ENCODE measurements at regions not wholly inside any gene's neighbourhood (a gene's known extent, or its start where the extent isn't known, plus 50 kb on each side); places are given as distances from the start of the nearest gene placed in this dataset.

DNA sequence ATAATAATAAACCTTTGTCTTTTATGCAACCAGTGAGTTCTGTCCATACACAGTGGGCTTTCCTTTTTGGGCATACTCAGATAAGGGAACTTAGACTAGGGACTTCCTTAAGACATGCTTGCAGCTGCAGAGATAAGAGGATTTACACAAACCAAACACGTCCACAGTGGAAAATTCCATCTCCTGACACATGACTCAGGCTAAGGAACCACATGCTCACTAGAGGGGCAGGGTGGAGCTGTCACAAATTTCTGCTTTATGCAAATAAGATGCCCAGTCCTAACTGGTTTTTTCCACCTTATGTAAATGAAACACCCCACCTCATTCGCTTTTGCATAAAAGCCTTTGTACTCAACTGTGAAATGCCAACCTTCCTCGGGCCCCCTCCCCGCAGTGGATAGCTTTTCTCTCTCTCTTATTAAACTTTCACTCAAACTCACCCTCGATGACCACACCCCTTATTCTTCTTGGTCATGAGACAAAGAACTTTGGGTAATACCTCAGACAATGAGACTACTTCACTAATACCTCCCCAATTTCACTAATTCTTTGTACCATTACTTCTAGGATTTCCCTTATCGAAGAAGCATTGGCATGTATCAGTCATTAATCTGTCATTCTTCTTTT lies 170.3 kb upstream of the FTMT start:
- POLR2A ChIA-PET: no interaction called here
- no peak for FAIRE-seq
- TF ChIP-seq, protein P1, sequence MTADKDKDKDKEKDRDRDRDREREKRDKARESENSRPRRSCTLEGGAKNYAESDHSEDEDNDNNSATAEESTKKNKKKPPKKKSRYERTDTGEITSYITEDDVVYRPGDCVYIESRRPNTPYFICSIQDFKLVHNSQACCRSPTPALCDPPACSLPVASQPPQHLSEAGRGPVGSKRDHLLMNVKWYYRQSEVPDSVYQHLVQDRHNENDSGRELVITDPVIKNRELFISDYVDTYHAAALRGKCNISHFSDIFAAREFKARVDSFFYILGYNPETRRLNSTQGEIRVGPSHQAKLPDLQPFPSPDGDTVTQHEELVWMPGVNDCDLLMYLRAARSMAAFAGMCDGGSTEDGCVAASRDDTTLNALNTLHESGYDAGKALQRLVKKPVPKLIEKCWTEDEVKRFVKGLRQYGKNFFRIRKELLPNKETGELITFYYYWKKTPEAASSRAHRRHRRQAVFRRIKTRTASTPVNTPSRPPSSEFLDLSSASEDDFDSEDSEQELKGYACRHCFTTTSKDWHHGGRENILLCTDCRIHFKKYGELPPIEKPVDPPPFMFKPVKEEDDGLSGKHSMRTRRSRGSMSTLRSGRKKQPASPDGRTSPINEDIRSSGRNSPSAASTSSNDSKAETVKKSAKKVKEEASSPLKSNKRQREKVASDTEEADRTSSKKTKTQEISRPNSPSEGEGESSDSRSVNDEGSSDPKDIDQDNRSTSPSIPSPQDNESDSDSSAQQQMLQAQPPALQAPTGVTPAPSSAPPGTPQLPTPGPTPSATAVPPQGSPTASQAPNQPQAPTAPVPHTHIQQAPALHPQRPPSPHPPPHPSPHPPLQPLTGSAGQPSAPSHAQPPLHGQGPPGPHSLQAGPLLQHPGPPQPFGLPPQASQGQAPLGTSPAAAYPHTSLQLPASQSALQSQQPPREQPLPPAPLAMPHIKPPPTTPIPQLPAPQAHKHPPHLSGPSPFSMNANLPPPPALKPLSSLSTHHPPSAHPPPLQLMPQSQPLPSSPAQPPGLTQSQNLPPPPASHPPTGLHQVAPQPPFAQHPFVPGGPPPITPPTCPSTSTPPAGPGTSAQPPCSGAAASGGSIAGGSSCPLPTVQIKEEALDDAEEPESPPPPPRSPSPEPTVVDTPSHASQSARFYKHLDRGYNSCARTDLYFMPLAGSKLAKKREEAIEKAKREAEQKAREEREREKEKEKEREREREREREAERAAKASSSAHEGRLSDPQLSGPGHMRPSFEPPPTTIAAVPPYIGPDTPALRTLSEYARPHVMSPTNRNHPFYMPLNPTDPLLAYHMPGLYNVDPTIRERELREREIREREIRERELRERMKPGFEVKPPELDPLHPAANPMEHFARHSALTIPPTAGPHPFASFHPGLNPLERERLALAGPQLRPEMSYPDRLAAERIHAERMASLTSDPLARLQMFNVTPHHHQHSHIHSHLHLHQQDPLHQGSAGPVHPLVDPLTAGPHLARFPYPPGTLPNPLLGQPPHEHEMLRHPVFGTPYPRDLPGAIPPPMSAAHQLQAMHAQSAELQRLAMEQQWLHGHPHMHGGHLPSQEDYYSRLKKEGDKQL (CRISPR knock-in tag; IDR thresholded peaks at IDR 0.05; ENCODE audit: low read depth): no peak
- TF ChIP-seq, protein P2, sequence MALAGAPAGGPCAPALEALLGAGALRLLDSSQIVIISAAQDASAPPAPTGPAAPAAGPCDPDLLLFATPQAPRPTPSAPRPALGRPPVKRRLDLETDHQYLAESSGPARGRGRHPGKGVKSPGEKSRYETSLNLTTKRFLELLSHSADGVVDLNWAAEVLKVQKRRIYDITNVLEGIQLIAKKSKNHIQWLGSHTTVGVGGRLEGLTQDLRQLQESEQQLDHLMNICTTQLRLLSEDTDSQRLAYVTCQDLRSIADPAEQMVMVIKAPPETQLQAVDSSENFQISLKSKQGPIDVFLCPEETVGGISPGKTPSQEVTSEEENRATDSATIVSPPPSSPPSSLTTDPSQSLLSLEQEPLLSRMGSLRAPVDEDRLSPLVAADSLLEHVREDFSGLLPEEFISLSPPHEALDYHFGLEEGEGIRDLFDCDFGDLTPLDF (CRISPR knock-in tag; IDR thresholded peaks at IDR 0.05): no peak
- TF ChIP-seq, protein P3, sequence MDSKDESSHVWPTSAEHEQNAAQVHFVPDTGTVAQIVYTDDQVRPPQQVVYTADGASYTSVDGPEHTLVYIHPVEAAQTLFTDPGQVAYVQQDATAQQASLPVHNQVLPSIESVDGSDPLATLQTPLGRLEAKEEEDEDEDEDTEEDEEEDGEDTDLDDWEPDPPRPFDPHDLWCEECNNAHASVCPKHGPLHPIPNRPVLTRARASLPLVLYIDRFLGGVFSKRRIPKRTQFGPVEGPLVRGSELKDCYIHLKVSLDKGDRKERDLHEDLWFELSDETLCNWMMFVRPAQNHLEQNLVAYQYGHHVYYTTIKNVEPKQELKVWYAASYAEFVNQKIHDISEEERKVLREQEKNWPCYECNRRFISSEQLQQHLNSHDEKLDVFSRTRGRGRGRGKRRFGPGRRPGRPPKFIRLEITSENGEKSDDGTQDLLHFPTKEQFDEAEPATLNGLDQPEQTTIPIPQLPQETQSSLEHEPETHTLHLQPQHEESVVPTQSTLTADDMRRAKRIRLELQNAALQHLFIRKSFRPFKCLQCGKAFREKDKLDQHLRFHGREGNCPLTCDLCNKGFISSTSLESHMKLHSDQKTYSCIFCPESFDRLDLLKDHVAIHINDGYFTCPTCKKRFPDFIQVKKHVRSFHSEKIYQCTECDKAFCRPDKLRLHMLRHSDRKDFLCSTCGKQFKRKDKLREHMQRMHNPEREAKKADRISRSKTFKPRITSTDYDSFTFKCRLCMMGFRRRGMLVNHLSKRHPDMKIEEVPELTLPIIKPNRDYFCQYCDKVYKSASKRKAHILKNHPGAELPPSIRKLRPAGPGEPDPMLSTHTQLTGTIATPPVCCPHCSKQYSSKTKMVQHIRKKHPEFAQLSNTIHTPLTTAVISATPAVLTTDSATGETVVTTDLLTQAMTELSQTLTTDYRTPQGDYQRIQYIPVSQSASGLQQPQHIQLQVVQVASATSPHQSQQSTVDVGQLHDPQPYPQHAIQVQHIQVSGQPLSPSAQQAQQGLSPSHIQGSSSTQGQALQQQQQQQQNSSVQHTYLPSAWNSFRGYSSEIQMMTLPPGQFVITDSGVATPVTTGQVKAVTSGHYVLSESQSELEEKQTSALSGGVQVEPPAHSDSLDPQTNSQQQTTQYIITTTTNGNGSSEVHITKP (CRISPR knock-in tag; IDR thresholded peaks at IDR 0.05; ENCODE audit: low read depth): no peak
- no peak for TF ChIP-seq GMEB1 (CRISPR knock-in tag; IDR thresholded peaks at IDR 0.05; ENCODE audit: borderline replicate concordance)
- TF ChIP-seq RBM22 (optimal IDR thresholded peaks at IDR 0.05; ENCODE audit: low read length): no peak
- no peak for TF ChIP-seq CREBL2 (CRISPR knock-in tag; IDR thresholded peaks at IDR 0.05; ENCODE audit: borderline replicate concordance)
- TF ChIP-seq ZNF446 (CRISPR knock-in tag; IDR thresholded peaks at IDR 0.05): no peak
- no peak for TF ChIP-seq ZNF512 (CRISPR knock-in tag; IDR thresholded peaks at IDR 0.05)

More for the DNA sequence above, 170.3 kb upstream of the FTMT start:
- no peaks in the 10 kb centered on the region for H3K27me3 ChIP-seq (ENCODE audit: control insufficient read depth in 1 of 2, insufficient read depth in 2 of 2, low read length in 2 of 2)
- ATAC-seq (no peak), DNase-seq (ENCODE audit: low spot score) (no peak)
- intact Hi-C loops (cut with micrococcal nuclease; ENCODE audit: unreplicated experiment): no loop called here
- H3K36me3 ChIP-seq (replicated peaks in 1 of 2; ENCODE audit: control insufficient read depth in 1 of 2, insufficient read depth in 2 of 2, low read length in 2 of 2): no peaks in the 10 kb centered on the region
- no peak overlapping the region for H3K27ac ChIP-seq (ENCODE audit: extremely low read length, insufficient read depth, low read length)
- no peaks in the 10 kb centered on the region for H3K4me1 ChIP-seq (ENCODE audit: insufficient read depth, low read length)
- H3K4me2 ChIP-seq (ENCODE audit: low read depth, low read length): no peak overlapping the region
- BruUV-seq (replicated peaks): no TSS peak
- peaks cover 6% of the 10 kb centered on the region; the same call in 1 of the 2 replicates for H3K9me3 ChIP-seq (ENCODE audit: low read length)
- CTCF ChIA-PET (ENCODE audit: low intra/inter-chr PET ratio, low total read pairs): no interaction called here
- H3K4me3 ChIP-seq (replicated peaks in 1 of 3; ENCODE audit: insufficient read depth in 1 of 3, low read depth in 2 of 3, low read length in 3 of 3): no peak overlapping the region
- H3K9ac ChIP-seq (ENCODE audit: insufficient read depth, low read depth, low read length): no peak overlapping the region
- H4K20me1 ChIP-seq (ENCODE audit: insufficient read depth, low read length): no peaks in the 10 kb centered on the region
- H3K79me2 ChIP-seq (ENCODE audit: insufficient read depth, low read length): no peaks in the 10 kb centered on the region
- H2AFZ ChIP-seq (ENCODE audit: low read length): no peak overlapping the region
- in situ Hi-C loops (cut with HindIII; ENCODE audit: extremely low pct_ligation_motif_present, low pct_unique_long_range_greater_than_20kb): no loop called here
- 1% methylated on average over 5 of the region's 6 CpGs for WGBS (ENCODE audit: low lambda C conversion rate)
